ENCODE measurements at regions not wholly inside any gene's neighbourhood (a gene's known extent, or its start where the extent isn't known, plus 50 kb on each side); places are given as distances from the start of the nearest gene placed in this dataset.
"Not testable (repeated sequence)": the region's sequence is repeated elsewhere in the genome, so short reads cannot be mapped to it uniquely, and the experiment has no call there.

GRCh38 chr10:58068809-58069208 lies 198.9 kb downstream of the IPMK start:
- no peak for DNase-seq (ENCODE audit: low read depth)

GRCh38 chr10:58066979-58067378 lies 200.7 kb downstream of the IPMK start:
- no peak for DNase-seq (ENCODE audit: low read depth)

- DNase-seq (ENCODE audit: low read depth), result no peak
Measured at GRCh38 chr10:58066126-58066525, 201.6 kb downstream of the IPMK start.

- DNase-seq (ENCODE audit: low read depth), result no peak
Measured at GRCh38 chr10:58065529-58065815, 202.2 kb downstream of the IPMK start.

- DNase-seq (ENCODE audit: low read depth), result peak; percentile 76
Measured at GRCh38 chr10:58064714-58065528, 202.8 kb downstream of the IPMK start.

- no peak for DNase-seq (ENCODE audit: low read depth)
Measured at GRCh38 chr10:58063861-58064480, 203.7 kb downstream of the IPMK start.

GRCh38 chr10:58058683-58059082 lies 209.0 kb downstream of the IPMK start:
- not testable (repeated sequence) for DNase-seq (ENCODE audit: low read depth)

GRCh38 chr10:58054881-58055280 lies 212.8 kb downstream of the IPMK start:
- DNase-seq (ENCODE audit: low read depth), result no peak

- DNase-seq (ENCODE audit: low read depth), result no peak
Measured at GRCh38 chr10:58052772-58053171, 214.9 kb downstream of the IPMK start.

- no peak for DNase-seq (ENCODE audit: low read depth)
Measured at GRCh38 chr10:58050575-58050974, 217.1 kb downstream of the IPMK start.

- no peak for DNase-seq (ENCODE audit: low read depth)
Measured at GRCh38 chr10:58048936-58049335, 218.8 kb downstream of the IPMK start.

- DNase-seq (ENCODE audit: low read depth), result no peak
Measured at GRCh38 chr10:58044072-58044471, 223.6 kb downstream of the IPMK start.

- no peak for DNase-seq (ENCODE audit: low read depth)
Measured at GRCh38 chr10:58041901-58042300, 225.8 kb downstream of the IPMK start.

GRCh38 chr10:58030208-58030607 lies 237.5 kb downstream of the IPMK start:
- DNase-seq (ENCODE audit: low read depth), result no peak

- DNase-seq (ENCODE audit: low read depth), result peak; percentile 94
Measured at GRCh38 chr10:58028597-58029366, 238.9 kb downstream of the IPMK start.

- DNase-seq (ENCODE audit: low read depth), result no peak
Measured at GRCh38 chr10:58027426-58027825, 240.3 kb downstream of the IPMK start.

- peak; percentile 39 for DNase-seq (ENCODE audit: low read depth)
Measured at GRCh38 chr10:58026036-58026435, 241.7 kb downstream of the IPMK start.

- peak; percentile 69 for DNase-seq (ENCODE audit: low read depth)
Measured at GRCh38 chr10:58023341-58024073, 244.2 kb downstream of the IPMK start.

- DNase-seq (ENCODE audit: low read depth), result no peak
Measured at GRCh38 chr10:58019863-58020537, 247.7 kb downstream of the IPMK start.

GRCh38 chr10:58017719-58018367 lies 249.9 kb downstream of the IPMK start:
- DNase-seq (ENCODE audit: low read depth), result peak; percentile 74

- DNase-seq (ENCODE audit: low read depth), result no peak
Measured at GRCh38 chr10:58016614-58017013, 251.1 kb downstream of the IPMK start.

All from myocyte (in vitro differentiated cells).